ENCODE measurements at regions not wholly inside any gene's neighbourhood (a gene's known extent, or its start where the extent isn't known, plus 50 kb on each side); places are given as distances from the start of the nearest gene placed in this dataset.

DNA sequence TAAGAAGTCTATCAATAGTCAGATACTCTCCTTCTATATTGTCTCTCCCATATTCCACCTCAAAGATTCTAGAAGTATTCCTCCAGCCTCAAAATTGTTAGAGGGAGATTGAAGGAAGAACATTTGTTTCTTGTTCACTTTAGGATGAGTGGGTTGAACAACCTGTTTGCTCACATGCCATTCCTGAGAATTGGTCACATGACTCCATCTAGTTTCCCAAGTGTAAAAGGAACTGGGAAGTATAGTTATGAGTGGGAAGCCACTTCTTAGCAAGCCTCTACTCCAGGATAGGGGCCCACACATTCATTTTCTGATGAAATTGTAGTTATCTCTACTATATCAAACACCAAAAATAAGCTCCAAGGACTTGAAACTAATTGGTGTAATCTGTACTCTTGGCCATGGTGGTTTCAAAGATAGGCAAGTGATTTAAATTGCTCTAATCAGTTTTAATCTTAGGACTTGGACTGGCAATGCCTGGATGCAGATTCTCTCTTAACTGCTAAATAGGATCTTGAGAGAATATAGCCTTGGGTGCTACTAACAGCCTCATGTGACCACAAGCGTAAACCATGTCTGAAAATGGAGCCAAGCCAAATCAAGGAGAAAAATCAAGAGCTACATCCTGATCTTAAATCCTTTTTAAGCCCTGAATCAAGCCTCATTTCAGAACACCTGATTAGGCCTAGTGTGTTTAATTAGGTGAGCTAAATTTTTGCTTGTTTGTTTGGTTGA is 758.7 kb upstream of the MAN1A1 start:
- no peaks in the 10 kb centered on the region for H3K9me3 ChIP-seq
- DNase-seq (no peak), ATAC-seq (no peak)
- H3K4me3 ChIP-seq: no peak overlapping the region
- intact Hi-C loops (cut with DNase I, micrococcal nuclease): no loop called here
- H3K4me1 ChIP-seq (ENCODE audit: low read depth): no peaks in the 10 kb centered on the region
- TF ChIP-seq, protein P1, sequence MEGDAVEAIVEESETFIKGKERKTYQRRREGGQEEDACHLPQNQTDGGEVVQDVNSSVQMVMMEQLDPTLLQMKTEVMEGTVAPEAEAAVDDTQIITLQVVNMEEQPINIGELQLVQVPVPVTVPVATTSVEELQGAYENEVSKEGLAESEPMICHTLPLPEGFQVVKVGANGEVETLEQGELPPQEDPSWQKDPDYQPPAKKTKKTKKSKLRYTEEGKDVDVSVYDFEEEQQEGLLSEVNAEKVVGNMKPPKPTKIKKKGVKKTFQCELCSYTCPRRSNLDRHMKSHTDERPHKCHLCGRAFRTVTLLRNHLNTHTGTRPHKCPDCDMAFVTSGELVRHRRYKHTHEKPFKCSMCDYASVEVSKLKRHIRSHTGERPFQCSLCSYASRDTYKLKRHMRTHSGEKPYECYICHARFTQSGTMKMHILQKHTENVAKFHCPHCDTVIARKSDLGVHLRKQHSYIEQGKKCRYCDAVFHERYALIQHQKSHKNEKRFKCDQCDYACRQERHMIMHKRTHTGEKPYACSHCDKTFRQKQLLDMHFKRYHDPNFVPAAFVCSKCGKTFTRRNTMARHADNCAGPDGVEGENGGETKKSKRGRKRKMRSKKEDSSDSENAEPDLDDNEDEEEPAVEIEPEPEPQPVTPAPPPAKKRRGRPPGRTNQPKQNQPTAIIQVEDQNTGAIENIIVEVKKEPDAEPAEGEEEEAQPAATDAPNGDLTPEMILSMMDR (IDR thresholded peaks at IDR 0.05): no peak
- H3K36me3 ChIP-seq (ENCODE audit: low read depth): no peaks in the 10 kb centered on the region

- DNase-seq: no peak
- Histone ChIP-seq H3K9me3 (no peaks in the 10 kb centered on the region), H3K4me3 (no peak overlapping the region), H3K4me1 (ENCODE audit: low read depth) (no peaks in the 10 kb centered on the region), H3K36me3 (ENCODE audit: low read depth) (no peaks in the 10 kb centered on the region)
- intact Hi-C loops (cut with DNase I, micrococcal nuclease): no loop called here
- TF ChIP-seq, protein P1 (IDR thresholded peaks at IDR 0.05): no peak
- ATAC-seq: no peak
These were observed 754.1 kb upstream of the MAN1A1 start for GRCh38 chr6:120103618-120104017.

DNA sequence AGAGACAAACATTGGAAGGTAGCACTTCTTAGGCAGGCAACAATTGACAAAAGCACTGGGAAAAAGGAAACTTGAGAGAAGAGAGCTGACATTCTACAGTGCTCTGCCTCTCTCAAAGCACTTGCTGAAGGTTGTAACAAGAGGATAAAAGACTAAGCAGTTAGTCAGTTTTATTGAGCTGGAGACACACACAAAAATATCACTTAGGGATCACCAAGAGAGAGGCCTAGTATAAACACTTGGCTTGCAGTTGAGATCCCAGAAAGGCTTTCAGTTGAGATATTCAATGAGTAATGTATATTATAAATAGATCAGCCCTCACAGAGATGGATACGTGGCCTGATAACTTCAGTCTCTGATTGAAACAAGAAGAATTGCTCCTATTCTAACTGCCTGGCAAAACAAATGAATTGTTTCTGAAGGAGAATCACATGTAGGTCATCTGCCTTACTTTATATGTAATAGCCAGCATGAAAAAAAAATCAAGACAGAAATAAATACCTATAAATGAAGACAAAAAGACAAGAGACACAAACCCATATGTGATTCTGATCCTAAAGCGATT is 747.2 kb upstream of the MAN1A1 start:
- Histone ChIP-seq H3K4me1 (ENCODE audit: low read depth) (no peaks in the 10 kb centered on the region), H3K4me3 (no peak overlapping the region), H3K36me3 (ENCODE audit: low read depth) (no peaks in the 10 kb centered on the region), H3K9me3 (no peaks in the 10 kb centered on the region)
- ATAC-seq: no peak
- intact Hi-C loops (cut with DNase I, micrococcal nuclease): no loop called here
- TF ChIP-seq, protein P1 (IDR thresholded peaks at IDR 0.05): no peak
- no peak for DNase-seq

GRCh38 chr6:120083186-120083585 is 733.6 kb upstream of the MAN1A1 start:
- H3K36me3 ChIP-seq (ENCODE audit: low read depth): no peaks in the 10 kb centered on the region
- intact Hi-C loops (cut with DNase I, micrococcal nuclease): no loop called here
- DNase-seq (no peak), ATAC-seq (no peak)
- H3K9me3 ChIP-seq: no peaks in the 10 kb centered on the region
- TF ChIP-seq, protein P1 (IDR thresholded peaks at IDR 0.05): no peak
- H3K4me1 ChIP-seq (ENCODE audit: low read depth): no peaks in the 10 kb centered on the region
- H3K4me3 ChIP-seq: no peak overlapping the region

DNA sequence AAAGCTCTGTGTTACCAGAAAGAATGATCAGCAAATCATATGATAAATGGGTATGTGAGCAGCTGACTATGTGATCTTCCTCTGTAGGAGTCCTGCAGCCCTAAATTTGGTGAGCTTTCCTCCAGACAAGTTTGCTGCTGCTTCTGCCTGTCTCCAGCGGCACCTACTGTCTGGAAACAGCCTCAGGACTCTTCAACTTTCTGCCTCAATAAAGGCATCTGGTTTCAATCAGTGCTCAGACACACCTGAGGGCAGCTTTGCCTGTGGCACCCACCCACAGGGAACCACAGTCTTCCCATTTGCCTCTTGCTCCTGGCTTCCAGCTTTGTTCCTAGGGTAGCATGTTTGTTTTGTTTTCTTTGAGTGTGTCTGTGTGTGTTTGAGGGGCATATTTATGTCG is 727.9 kb upstream of the MAN1A1 start:
- Histone ChIP-seq H3K4me1 (ENCODE audit: low read depth) (no peaks in the 10 kb centered on the region), H3K4me3 (no peak overlapping the region), H3K36me3 (ENCODE audit: low read depth) (no peaks in the 10 kb centered on the region), H3K9me3 (no peaks in the 10 kb centered on the region)
- ATAC-seq: no peak
- intact Hi-C loops (cut with DNase I, micrococcal nuclease): no loop called here
- TF ChIP-seq, protein P1 (IDR thresholded peaks at IDR 0.05): no peak
- DNase-seq: peak in 2 of 3 donors; percentile 13 to 23
